Lower leg skin (tissue), 3 donors: ENCODE measurements at regions not wholly inside any gene's neighbourhood (a gene's known extent, or its start where the extent isn't known, plus 50 kb on each side); places are given as distances from the start of the nearest gene placed in this dataset.

ENCODE experiments used
- CTCF ChIP-seq, 3 donors: fragments of 450-650 bp; IDR thresholded peaks; one replicate each; pipeline ENCODE4 v1.5.1; 2016; ENCODE audit warnings: antibody characterized with exemption in 3 of 3, mild to moderate bottlenecking in 3 of 3, moderate library complexity in 2 of 3
- POLR2A ChIP-seq, 2 donors: fragments of 450-650 bp; IDR thresholded peaks; one replicate each; pipeline ENCODE4 v1.6.1; 2016 to 2017; ENCODE audit warnings: antibody characterized with exemption in 2 of 2, mild to moderate bottlenecking in 1 of 2, moderate library complexity in 1 of 2

DNA sequence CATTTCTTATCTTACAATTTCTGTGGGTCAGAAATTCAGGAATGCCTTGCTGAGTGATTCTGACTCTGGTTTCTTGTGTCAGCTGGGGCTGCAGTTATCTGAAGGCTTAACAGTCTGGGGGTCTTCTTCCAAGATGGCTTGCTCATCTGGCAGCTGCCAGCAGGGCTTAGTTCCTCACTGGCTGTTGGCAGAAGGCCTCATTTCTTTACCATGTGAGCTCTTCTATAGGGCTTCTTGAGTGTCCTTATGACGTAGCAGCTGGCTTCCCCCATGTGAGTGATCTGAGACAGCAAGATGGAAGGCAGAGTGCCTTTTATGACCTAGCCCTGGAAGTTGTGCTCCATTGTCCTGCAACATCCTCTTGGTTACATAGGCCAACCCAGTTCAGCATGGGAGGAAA lies 82.0 kb upstream of the PDZRN3 start:
- TF ChIP-seq POLR2A (IDR thresholded peaks at IDR 0.05) (no peak), CTCF (IDR thresholded peaks at IDR 0.05) (no peak)
